HG03558 (cell line): ENCODE measurements at regions not wholly inside any gene's neighbourhood (a gene's known extent, or its start where the extent isn't known, plus 50 kb on each side); places are given as distances from the start of the nearest gene placed in this dataset.

Experiments
- ATAC-seq: cut with Tn5 transposase; IDR thresholded peaks from one replicate; pipeline ENCODE4 v1.9.1; 2021; ENCODE audit warnings: moderate number of reproducible peaks; ENCODE audit not compliant: unreplicated experiment; ENCODE audit errors: extremely low read depth

- no peak for ATAC-seq
Measured at GRCh38 chr9:95762322-95762721, 113.2 kb upstream of the ERCC6L2 start.

GRCh38 chr9:95760791-95761190 is 114.7 kb upstream of the ERCC6L2 start:
- no peak for ATAC-seq

GRCh38 chr9:95757439-95757838 is 118.1 kb upstream of the ERCC6L2 start:
- no peak for ATAC-seq

- no peak for ATAC-seq
Measured at GRCh38 chr9:95756986-95757385, 118.5 kb upstream of the ERCC6L2 start.

GRCh38 chr9:95756101-95756500 is 119.4 kb upstream of the ERCC6L2 start:
- no peak for ATAC-seq

- ATAC-seq = no peak
Measured at GRCh38 chr9:95755421-95755730, 120.1 kb upstream of the ERCC6L2 start.

GRCh38 chr9:95754533-95755420 is 120.7 kb upstream of the ERCC6L2 start:
- no peak for ATAC-seq

- no peak for ATAC-seq
Measured at GRCh38 chr9:95753762-95754465, 121.6 kb upstream of the ERCC6L2 start.

GRCh38 chr9:95752129-95752731 is 123.3 kb upstream of the ERCC6L2 start:
- no peak for ATAC-seq

- ATAC-seq = no peak
Measured at GRCh38 chr9:95751520-95751790, 124.0 kb upstream of the ERCC6L2 start.

GRCh38 chr9:95750725-95751519 is 124.6 kb upstream of the ERCC6L2 start:
- no peak for ATAC-seq

- ATAC-seq = no peak
Measured at GRCh38 chr9:95749493-95749892, 126.0 kb upstream of the ERCC6L2 start.

GRCh38 chr9:95746408-95747180 is 128.9 kb upstream of the ERCC6L2 start:
- ATAC-seq = no peak

GRCh38 chr9:95742821-95743220 is 132.7 kb upstream of the ERCC6L2 start:
- ATAC-seq = no peak

- ATAC-seq = no peak
Measured at GRCh38 chr9:95741631-95742030, 133.9 kb upstream of the ERCC6L2 start.

GRCh38 chr9:95740217-95741004 is 135.1 kb upstream of the ERCC6L2 start:
- no peak for ATAC-seq

- ATAC-seq = no peak
Measured at GRCh38 chr9:95738438-95738837, 137.1 kb upstream of the ERCC6L2 start.

GRCh38 chr9:95736891-95737522 is 138.5 kb upstream of the ERCC6L2 start:
- ATAC-seq = no peak

GRCh38 chr9:95736370-95736769 is 139.1 kb upstream of the ERCC6L2 start:
- no peak for ATAC-seq
